ENCODE measurements at regions not wholly inside any gene's neighbourhood (a gene's known extent, or its start where the extent isn't known, plus 50 kb on each side); places are given as distances from the start of the nearest gene placed in this dataset.

DNA sequence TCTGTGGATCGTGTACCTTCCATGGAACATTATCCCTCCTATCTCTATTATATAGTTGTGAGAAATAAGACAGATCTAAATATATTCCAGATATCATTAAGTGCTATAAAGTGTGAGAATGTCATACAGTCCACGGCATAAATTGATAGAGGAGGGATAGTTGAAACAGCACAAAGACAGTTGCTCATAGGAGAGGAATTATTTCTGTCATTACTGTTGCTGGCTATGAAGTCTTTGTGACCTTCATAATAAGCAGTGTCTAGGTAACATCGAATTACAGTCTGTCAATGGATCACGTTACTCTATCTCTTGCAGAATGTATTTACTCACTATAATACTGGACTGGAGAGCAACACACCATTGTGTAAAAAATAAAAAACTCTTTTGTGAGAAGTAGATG lies 671.5 kb upstream of the PCDH20 start:
- no peaks in the 10 kb centered on the region for H3K27me3 Mint-ChIP-seq (ENCODE audit: low read depth, poor library complexity)
- H3K36me3 Mint-ChIP-seq (ENCODE audit: low read depth), result no peaks in the 10 kb centered on the region
- no peak for DNase-seq
- no peak overlapping the region for H3K4me3 Mint-ChIP-seq
- H3K9me3 Mint-ChIP-seq, result no peaks in the 10 kb centered on the region
- no peak overlapping the region for H3K27ac Mint-ChIP-seq
- H3K4me1 Mint-ChIP-seq, result no peaks in the 10 kb centered on the region
- TF ChIP-seq, protein P1, sequence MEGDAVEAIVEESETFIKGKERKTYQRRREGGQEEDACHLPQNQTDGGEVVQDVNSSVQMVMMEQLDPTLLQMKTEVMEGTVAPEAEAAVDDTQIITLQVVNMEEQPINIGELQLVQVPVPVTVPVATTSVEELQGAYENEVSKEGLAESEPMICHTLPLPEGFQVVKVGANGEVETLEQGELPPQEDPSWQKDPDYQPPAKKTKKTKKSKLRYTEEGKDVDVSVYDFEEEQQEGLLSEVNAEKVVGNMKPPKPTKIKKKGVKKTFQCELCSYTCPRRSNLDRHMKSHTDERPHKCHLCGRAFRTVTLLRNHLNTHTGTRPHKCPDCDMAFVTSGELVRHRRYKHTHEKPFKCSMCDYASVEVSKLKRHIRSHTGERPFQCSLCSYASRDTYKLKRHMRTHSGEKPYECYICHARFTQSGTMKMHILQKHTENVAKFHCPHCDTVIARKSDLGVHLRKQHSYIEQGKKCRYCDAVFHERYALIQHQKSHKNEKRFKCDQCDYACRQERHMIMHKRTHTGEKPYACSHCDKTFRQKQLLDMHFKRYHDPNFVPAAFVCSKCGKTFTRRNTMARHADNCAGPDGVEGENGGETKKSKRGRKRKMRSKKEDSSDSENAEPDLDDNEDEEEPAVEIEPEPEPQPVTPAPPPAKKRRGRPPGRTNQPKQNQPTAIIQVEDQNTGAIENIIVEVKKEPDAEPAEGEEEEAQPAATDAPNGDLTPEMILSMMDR (IDR thresholded peaks at IDR 0.05), result no peak

DNA sequence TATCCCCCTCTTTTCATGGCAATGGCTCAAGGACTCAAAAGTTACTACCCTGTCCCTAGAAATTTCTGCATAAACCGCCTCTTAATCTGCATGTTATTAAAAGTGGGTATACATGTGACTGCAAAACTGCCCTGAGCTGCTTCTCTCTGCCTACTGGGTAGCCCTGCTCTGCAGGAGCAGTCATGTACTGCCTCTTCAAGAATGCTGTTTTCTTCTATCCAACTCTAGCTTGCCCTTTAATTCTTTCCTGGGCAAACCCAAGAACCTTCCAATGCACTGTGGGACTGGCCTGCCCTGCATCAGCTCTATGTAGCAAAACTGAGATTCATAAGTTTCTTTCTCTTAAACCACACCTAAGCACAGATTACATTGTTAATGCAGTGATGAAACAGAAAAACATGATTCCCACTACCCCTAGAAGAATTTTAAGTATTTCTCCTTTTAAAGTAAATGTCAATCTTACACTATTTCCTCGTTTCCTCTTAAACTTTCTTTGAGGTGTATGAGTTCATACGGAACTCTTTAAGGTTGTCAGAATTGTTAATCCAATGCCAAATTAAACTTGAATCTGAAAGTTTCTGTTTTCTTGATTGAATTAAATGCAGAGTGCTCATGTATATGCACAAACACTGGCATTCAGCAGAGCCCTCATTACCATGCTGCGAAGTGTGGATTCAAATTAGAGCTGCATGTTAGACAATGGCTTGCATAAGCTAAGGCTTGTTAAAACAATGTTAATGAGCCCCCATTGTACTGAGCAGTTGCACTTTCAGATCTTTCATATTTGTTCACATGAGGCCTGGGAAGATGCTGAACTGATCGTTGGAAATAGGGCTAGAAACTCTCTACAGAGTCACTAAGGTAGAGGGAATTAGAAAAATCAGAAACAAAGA lies 669.9 kb upstream of the PCDH20 start:
- TF ChIP-seq, protein P1 (IDR thresholded peaks at IDR 0.05), result no peak
- Mint-ChIP-seq H3K9me3 (no peaks in the 10 kb centered on the region), H3K4me1 (no peaks in the 10 kb centered on the region), H3K27ac (no peak overlapping the region), H3K27me3 (ENCODE audit: low read depth, poor library complexity) (no peaks in the 10 kb centered on the region), H3K36me3 (ENCODE audit: low read depth) (no peaks in the 10 kb centered on the region), H3K4me3 (no peak overlapping the region)
- DNase-seq, result no peak

DNA sequence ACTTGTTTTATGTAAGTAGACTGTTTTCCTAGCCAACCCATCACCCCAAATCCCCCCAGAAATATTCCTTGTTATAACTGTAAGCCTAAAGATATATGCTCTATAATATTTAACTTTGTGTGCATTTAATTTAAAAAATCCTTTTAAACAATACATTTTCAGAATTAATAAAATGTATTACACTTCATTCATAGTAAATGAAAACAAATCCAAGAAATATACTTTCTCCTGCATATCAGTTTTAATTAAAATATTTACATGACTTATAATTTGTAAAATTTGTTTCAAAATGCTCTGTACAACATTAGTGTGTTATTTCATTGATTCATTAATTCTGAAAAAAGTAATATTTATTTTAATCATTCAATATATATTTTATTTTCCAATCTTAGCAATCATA lies 669.1 kb upstream of the PCDH20 start:
- H3K4me1 Mint-ChIP-seq, result no peaks in the 10 kb centered on the region
- H3K9me3 Mint-ChIP-seq, result no peaks in the 10 kb centered on the region
- H3K4me3 Mint-ChIP-seq, result no peak overlapping the region
- no peak for DNase-seq
- no peak overlapping the region for H3K27ac Mint-ChIP-seq
- TF ChIP-seq, protein P1 (IDR thresholded peaks at IDR 0.05), result no peak
- no peaks in the 10 kb centered on the region for H3K36me3 Mint-ChIP-seq (ENCODE audit: low read depth)
- H3K27me3 Mint-ChIP-seq (ENCODE audit: low read depth, poor library complexity), result no peaks in the 10 kb centered on the region

DNA sequence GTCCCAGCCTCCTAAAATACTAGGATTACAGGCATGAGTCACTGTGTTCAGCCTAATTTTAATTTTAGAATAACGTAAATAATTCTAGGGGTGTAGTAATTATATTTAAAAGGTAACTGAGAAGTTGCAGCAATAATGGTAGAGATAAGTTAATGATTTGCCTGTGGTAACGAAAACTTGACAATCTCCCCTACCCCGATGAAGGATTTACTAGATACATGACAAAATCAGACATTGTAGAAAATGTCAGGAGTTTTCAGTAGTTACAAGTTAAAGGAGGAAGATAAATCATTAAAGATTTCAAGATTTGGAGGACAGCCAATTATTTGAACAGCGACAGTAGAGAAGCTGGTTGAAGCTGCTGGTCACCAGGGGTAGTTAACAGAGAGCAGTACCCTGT lies 652.2 kb upstream of the PCDH20 start:
- TF ChIP-seq, protein P1 (IDR thresholded peaks at IDR 0.05), result no peak
- no peak for DNase-seq
- no peaks in the 10 kb centered on the region for H3K36me3 Mint-ChIP-seq (ENCODE audit: low read depth)
- peaks cover 2% of the 10 kb centered on the region for H3K27me3 Mint-ChIP-seq (ENCODE audit: low read depth, poor library complexity)
- H3K4me1 Mint-ChIP-seq, result no peaks in the 10 kb centered on the region
- no peak overlapping the region for H3K4me3 Mint-ChIP-seq
- H3K27ac Mint-ChIP-seq, result no peak overlapping the region
- H3K9me3 Mint-ChIP-seq, result no peaks in the 10 kb centered on the region

DNA sequence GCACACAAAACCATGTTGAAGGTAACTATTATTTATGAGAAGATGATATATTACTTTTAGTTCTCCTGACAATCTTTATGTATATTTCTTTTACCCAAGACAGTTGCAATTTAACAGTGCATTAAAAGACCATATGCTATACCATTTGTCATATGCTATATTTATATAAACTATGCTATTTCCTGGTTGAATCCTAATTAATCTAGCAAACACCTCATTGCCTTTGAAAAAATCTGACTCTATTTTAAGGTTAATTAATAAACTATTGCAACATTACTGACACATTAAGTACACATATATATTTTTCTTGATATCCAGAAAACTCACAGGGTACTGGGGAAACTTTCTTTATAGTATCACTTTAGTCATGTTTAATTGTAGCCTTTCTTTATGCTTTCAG lies 649.4 kb upstream of the PCDH20 start:
- no peak for DNase-seq
- H3K27ac Mint-ChIP-seq, result no peak overlapping the region
- no peak overlapping the region for H3K4me3 Mint-ChIP-seq
- H3K36me3 Mint-ChIP-seq (ENCODE audit: low read depth), result no peaks in the 10 kb centered on the region
- TF ChIP-seq, protein P1 (IDR thresholded peaks at IDR 0.05), result no peak
- H3K9me3 Mint-ChIP-seq, result no peaks in the 10 kb centered on the region
- no peaks in the 10 kb centered on the region for H3K4me1 Mint-ChIP-seq
- H3K27me3 Mint-ChIP-seq (ENCODE audit: low read depth, poor library complexity), result peaks cover 2% of the 10 kb centered on the region

DNA sequence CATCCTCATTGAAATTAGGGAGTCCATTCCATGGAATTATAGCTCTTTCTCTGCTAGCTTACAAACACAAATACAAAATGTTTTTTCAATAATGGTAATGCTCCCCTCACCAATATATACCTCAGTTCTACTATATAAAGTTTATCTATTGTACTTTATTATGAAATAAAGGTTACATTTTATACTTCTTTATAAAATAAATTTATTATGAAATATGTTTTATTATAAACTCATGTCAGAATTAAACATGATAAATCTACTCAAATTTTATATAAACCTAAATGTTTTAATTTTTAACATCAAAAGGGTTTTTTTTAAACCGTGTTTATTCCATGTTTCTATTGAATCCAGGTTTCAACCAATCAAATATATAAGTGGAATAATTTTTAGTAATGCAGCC lies 646.1 kb upstream of the PCDH20 start:
- Mint-ChIP-seq H3K4me3 (no peak overlapping the region), H3K27ac (no peak overlapping the region), H3K36me3 (ENCODE audit: low read depth) (no peaks in the 10 kb centered on the region), H3K9me3 (no peaks in the 10 kb centered on the region), H3K27me3 (ENCODE audit: low read depth, poor library complexity) (peaks cover 2% of the 10 kb centered on the region), H3K4me1 (no peaks in the 10 kb centered on the region)
- TF ChIP-seq, protein P1 (IDR thresholded peaks at IDR 0.05), result no peak
- DNase-seq, result no peak
